ENCODE measurements at regions not wholly inside any gene's neighbourhood (a gene's known extent, or its start where the extent isn't known, plus 50 kb on each side); places are given as distances from the start of the nearest gene placed in this dataset.

- no peak for DNase-seq
- WGBS, 3 donors, result 66 to 71% (median 67%) methylated on average over 3 of the region's 3 CpGs
- Histone ChIP-seq H3K27ac (no peak overlapping the region), H3K36me3 (no peaks in the 10 kb centered on the region), H3K9me3 (no peaks in the 10 kb centered on the region), H3K4me3 (no peak overlapping the region), H3K27me3 (no peaks in the 10 kb centered on the region), H3K4me1 (ENCODE audit: insufficient read depth) (no peaks in the 10 kb centered on the region)
- no peak for TF ChIP-seq CTCF (IDR thresholded peaks at IDR 0.05)
- TF ChIP-seq POLR2A (IDR thresholded peaks at IDR 0.05), result no peak
- no peak for TF ChIP-seq EP300 (IDR thresholded peaks at IDR 0.05)
- intact Hi-C loops (cut with DNase I), result no loop called here
Observed at GRCh38 chr1:169019419-169020058, 87.0 kb upstream of the ATP1B1 start.

GRCh38 chr1:169020684-169021083, 85.8 kb upstream of the ATP1B1 start:
- no peak for DNase-seq
- intact Hi-C loops (cut with DNase I), result no loop called here
- no peaks in the 10 kb centered on the region for H3K27me3 ChIP-seq

GRCh38 chr1:169022648-169023047, 83.8 kb upstream of the ATP1B1 start:
- Histone ChIP-seq H3K4me3 (no peak overlapping the region), H3K9me3 (no peaks in the 10 kb centered on the region), H3K27ac (no peak overlapping the region), H3K36me3 (no peaks in the 10 kb centered on the region), H3K4me1 (ENCODE audit: insufficient read depth) (peaks cover 1% of the 10 kb centered on the region), H3K27me3 (no peaks in the 10 kb centered on the region)
- WGBS, 3 donors, result 97 to 98% (median 97%) methylated on average over 1 of the region's 1 CpG
- intact Hi-C loops (cut with DNase I), result no loop called here
- no peak for DNase-seq
- TF ChIP-seq EP300 (IDR thresholded peaks at IDR 0.05), result no peak
- no peak for TF ChIP-seq CTCF (IDR thresholded peaks at IDR 0.05)
- TF ChIP-seq POLR2A (IDR thresholded peaks at IDR 0.05), result no peak

More at GRCh38 chr1:169020684-169021083, 85.8 kb upstream of the ATP1B1 start:
- Histone ChIP-seq H3K4me1 (ENCODE audit: insufficient read depth) (no peaks in the 10 kb centered on the region), H3K9me3 (no peaks in the 10 kb centered on the region), H3K4me3 (no peak overlapping the region), H3K27ac (no peak overlapping the region), H3K36me3 (no peaks in the 10 kb centered on the region)
- TF ChIP-seq POLR2A (IDR thresholded peaks at IDR 0.05) (no peak), EP300 (IDR thresholded peaks at IDR 0.05) (no peak), CTCF (IDR thresholded peaks at IDR 0.05) (no peak)

- TF ChIP-seq EP300 (IDR thresholded peaks at IDR 0.05), result no peak
- no peak for TF ChIP-seq POLR2A (IDR thresholded peaks at IDR 0.05)
- TF ChIP-seq CTCF (IDR thresholded peaks at IDR 0.05), result no peak
- H3K27ac ChIP-seq, result no peak overlapping the region
- DNase-seq, result no peak
- H3K4me3 ChIP-seq, result no peak overlapping the region
- H3K9me3 ChIP-seq, result no peaks in the 10 kb centered on the region
- intact Hi-C loops (cut with DNase I), result no loop called here
- H3K36me3 ChIP-seq, result no peaks in the 10 kb centered on the region
- no peaks in the 10 kb centered on the region for H3K27me3 ChIP-seq
- peaks cover 6% of the 10 kb centered on the region for H3K4me1 ChIP-seq (ENCODE audit: insufficient read depth)
Observed at GRCh38 chr1:169024255-169024654, 82.2 kb upstream of the ATP1B1 start.

Data from ovary (tissue), 7 donors.